OCI-LY1 (cell line): ENCODE measurements at regions not wholly inside any gene's neighbourhood (a gene's known extent, or its start where the extent isn't known, plus 50 kb on each side); places are given as distances from the start of the nearest gene placed in this dataset.

Experiments
- EZH2 ChIP-seq: fragments of 200-600 bp; sonication (generic), shearing (Covaris generic); IDR thresholded peaks from 2 replicates; pipeline ENCODE4 v1.8.0; 2017; ENCODE audit warnings: borderline replicate concordance, mixed run types, mild to moderate bottlenecking, antibody characterized with exemption, low read length, moderate library complexity, mixed read lengths
- TF ChIP-seq, protein P1 (sequence below): fragments of 200-600 bp; sonication (generic), shearing (Covaris generic); IDR thresholded peaks from 2 replicates; pipeline ENCODE4 v1.5.1; 2017; ENCODE audit warnings: mild to moderate bottlenecking, antibody characterized with exemption, low read length, moderate library complexity, mixed read lengths

DNA sequence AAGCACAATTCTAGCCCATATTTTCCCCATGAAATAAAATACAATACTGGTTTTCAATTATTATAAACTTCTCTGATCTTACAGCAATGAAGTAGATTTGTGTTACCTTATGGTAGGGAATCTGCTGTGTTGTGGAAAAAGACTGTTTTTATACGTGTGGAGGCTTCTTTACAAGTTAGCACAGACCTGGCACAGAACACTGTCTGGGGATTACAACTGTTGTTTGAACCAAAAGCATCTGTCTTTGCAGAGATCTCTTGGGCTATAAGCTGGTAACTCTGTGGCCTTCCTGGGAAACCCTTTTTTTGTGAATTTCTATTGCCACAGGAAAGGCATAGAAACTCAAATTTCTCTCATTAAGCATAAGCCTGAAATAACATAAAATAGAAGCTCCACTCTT lies 581.9 kb downstream of the TUSC7 start:
- TF ChIP-seq, protein P1, sequence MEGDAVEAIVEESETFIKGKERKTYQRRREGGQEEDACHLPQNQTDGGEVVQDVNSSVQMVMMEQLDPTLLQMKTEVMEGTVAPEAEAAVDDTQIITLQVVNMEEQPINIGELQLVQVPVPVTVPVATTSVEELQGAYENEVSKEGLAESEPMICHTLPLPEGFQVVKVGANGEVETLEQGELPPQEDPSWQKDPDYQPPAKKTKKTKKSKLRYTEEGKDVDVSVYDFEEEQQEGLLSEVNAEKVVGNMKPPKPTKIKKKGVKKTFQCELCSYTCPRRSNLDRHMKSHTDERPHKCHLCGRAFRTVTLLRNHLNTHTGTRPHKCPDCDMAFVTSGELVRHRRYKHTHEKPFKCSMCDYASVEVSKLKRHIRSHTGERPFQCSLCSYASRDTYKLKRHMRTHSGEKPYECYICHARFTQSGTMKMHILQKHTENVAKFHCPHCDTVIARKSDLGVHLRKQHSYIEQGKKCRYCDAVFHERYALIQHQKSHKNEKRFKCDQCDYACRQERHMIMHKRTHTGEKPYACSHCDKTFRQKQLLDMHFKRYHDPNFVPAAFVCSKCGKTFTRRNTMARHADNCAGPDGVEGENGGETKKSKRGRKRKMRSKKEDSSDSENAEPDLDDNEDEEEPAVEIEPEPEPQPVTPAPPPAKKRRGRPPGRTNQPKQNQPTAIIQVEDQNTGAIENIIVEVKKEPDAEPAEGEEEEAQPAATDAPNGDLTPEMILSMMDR, result no peak
- TF ChIP-seq EZH2, result no peak
